Heart left ventricle (tissue), 16 donors: ENCODE measurements at regions not wholly inside any gene's neighbourhood (a gene's known extent, or its start where the extent isn't known, plus 50 kb on each side); places are given as distances from the start of the nearest gene placed in this dataset.

ENCODE experiments used
- ATAC-seq, 4 donors: fragments of 200-7000 bp; cut with Tn5 transposase; one replicate each; pipeline ENCODE4 v1.9.1; 2020 to 2022; ENCODE audit warnings: moderate library complexity in 4 of 4, mild to moderate bottlenecking in 3 of 4, moderate number of reproducible peaks in 1 of 4
- DNase-seq, 5 donors: peaks; one replicate each; pipeline ENCODE4 v3.0.0-alpha.2; 2020
- H3K27ac ChIP-seq, 12 donors: fragments of 200-600 bp; sonication (generic) in 4 of 12; one replicate each; pipeline versions ENCODE4 v1.5.0 to v1.8.0; 2016 to 2022; ENCODE audit warnings: mild to moderate bottlenecking in 2 of 12
- H3K27me3 ChIP-seq, 9 donors: fragments of 200-600 bp; sonication (generic) in 2 of 9; one replicate each; pipeline versions ENCODE4 v1.5.1 to v1.8.0; 2016 to 2022; ENCODE audit warnings: mild to moderate bottlenecking in 3 of 9
- H3K36me3 ChIP-seq, 9 donors: fragments of 200-600 bp; sonication (generic) in 2 of 9; one replicate each; pipeline versions ENCODE4 v1.5.0 to v1.8.0; 2018 to 2022; ENCODE audit warnings: mild to moderate bottlenecking in 2 of 9
- H3K4me1 ChIP-seq, 12 donors: fragments of 200-600 bp; sonication (generic) in 4 of 12; one replicate each; pipeline versions ENCODE4 v1.5.0 to v1.8.0; 2016 to 2022; ENCODE audit warnings: mild to moderate bottlenecking in 3 of 12
- H3K4me3 ChIP-seq, 12 donors: fragments of 200-600 bp; sonication (generic) in 4 of 12; one replicate each; pipeline versions ENCODE4 v1.5.0 to v1.8.0; 2017 to 2022; ENCODE audit warnings: mild to moderate bottlenecking in 9 of 12, moderate library complexity in 4 of 12
- H3K9me3 ChIP-seq, 12 donors: fragments of 200-600 bp; sonication (generic) in 4 of 12; one replicate each; pipeline versions ENCODE4 v1.5.0 to v1.8.0; 2016 to 2022; ENCODE audit warnings: mild to moderate bottlenecking in 1 of 12
- CTCF ChIP-seq, 12 donors: fragments of 200-600 bp; sonication (generic) in 4 of 12; IDR thresholded peaks; one replicate each; pipeline versions ENCODE4 v1.5.0 to v1.8.0; 2018 to 2022; ENCODE audit warnings: antibody characterized with exemption in 12 of 12, mild to moderate bottlenecking in 5 of 12
- POLR2A ChIP-seq, 2 donors: fragments of 450-650 bp; IDR thresholded peaks; one replicate each; pipeline ENCODE4 v1.6.1; 2017; ENCODE audit warnings: antibody characterized with exemption in 2 of 2, mild to moderate bottlenecking in 2 of 2, moderate library complexity in 2 of 2
- WGBS, 4 donors: extraction: QIAGEN DNeasy Blood & Tissue Kit in 2 of 4; methylation state at CpG; one replicate each; pipeline versions ENCODE4 v1.1.5 to v1.1.7; 2013 to 2018; 5-methylcytosine and 5-hydroxymethylcytosine counted together
- intact Hi-C, 10 donors: fragments of 100-400 bp; cut with DNase I; formaldehyde crosslinking; loops; one replicate each; pipeline versions ENCODE4 v1.11.1 to v1.14.2; 2022
- donor health status: ischemic (EF 13 %, LVEDD 7.1; RV severe dilation, severe dysfunction).
- donor health status: healthy with polysubstance abuse.
- donor health status: DM: no; HTN: yes; CAD: no.
- donor health status: DM: no; HTN: no; CAD: no.
- donor health status: ischemic (EF 25% LVEDD 6.9; RV normal size, moderate dysfunction).
- donor health status: ischemic (EF 25% LVEDD 5.7; RV mildly dilated, moderate dysfunction).
- donor health status: healthy.
- donor health status: DM: yes; HTN: yes; CAD: no.
- donor health status: ischemic (EF 35%, LVEDD 5.7; RV mildly dilated, moderate dysfunction).
- donor health status: nonischemic (EF 11% LVEDD 7.7; RV severe dilation, severe dysfunction).
- donor health status: DM: yes; HTN: yes; CAD: no.
- donor health status: PGD.
- donor health status: ischemic (EF 29% LVEDD 5.4; RV normal size, mild dysfunction).
- donor health status: nonischemic (EF 23%, LVEDD 6.1; RV moderate dilation, normal function).

GRCh38 chr10:117684672-117685211 lies 142.2 kb downstream of the EMX2 start:
- Histone ChIP-seq H3K4me3 (no peak overlapping the region), H3K36me3 (no peaks in the 10 kb centered on the region), H3K9me3 (no peaks in the 10 kb centered on the region), H3K27me3 (peaks cover 0 to 31% (median 4%) of the 10 kb centered on the region in 9 donors), H3K27ac (no peak overlapping the region), H3K4me1 (peaks cover 0 to 5% (median 0%) of the 10 kb centered on the region in 12 donors)
- DNase-seq: peak in 4 of 5 donors; percentile 18 to 46 (median 28)
- intact Hi-C loops: no loop called here
- ATAC-seq: peak in 3 of 4 donors; percentile 45 to 58 (median 45)
- 17 to 35% (median 28%) methylated on average over 7 to 16 of the region's 16 CpGs for WGBS, 4 donors
- peak in 3 of 12 donors; percentile 6 to 23 (median 19) for TF ChIP-seq CTCF (IDR thresholded peaks at IDR 0.05)
- no peak for TF ChIP-seq POLR2A (IDR thresholded peaks at IDR 0.05)

GRCh38 chr10:117685431-117685830 lies 142.9 kb downstream of the EMX2 start:
- Histone ChIP-seq H3K27me3 (peaks cover 0 to 31% (median 4%) of the 10 kb centered on the region in 9 donors), H3K36me3 (no peaks in the 10 kb centered on the region), H3K9me3 (no peaks in the 10 kb centered on the region), H3K4me1 (peaks cover 0 to 5% (median 0%) of the 10 kb centered on the region in 12 donors), H3K27ac (no peak overlapping the region), H3K4me3 (no peak overlapping the region)
- ATAC-seq: no peak
- WGBS, 4 donors: 58 to 70% (median 64%) methylated on average over 3 of the region's 3 CpGs
- DNase-seq: no peak
- TF ChIP-seq CTCF (IDR thresholded peaks at IDR 0.05) (no peak), POLR2A (IDR thresholded peaks at IDR 0.05) (no peak)
- intact Hi-C loops: no loop called here

GRCh38 chr10:117686606-117687005 lies 144.1 kb downstream of the EMX2 start:
- H3K4me3 ChIP-seq: no peak overlapping the region
- DNase-seq: no peak
- no peak overlapping the region for H3K27ac ChIP-seq
- no peak for ATAC-seq
- 61 to 71% (median 68%) methylated on average over 2 to 4 of the region's 4 CpGs for whole genome bisulfite sequencing, 4 donors
- intact Hi-C loops: no loop called here
- TF ChIP-seq CTCF (IDR thresholded peaks at IDR 0.05) (no peak), POLR2A (IDR thresholded peaks at IDR 0.05) (no peak)
- no peaks in the 10 kb centered on the region for H3K9me3 ChIP-seq
- H3K36me3 ChIP-seq: no peaks in the 10 kb centered on the region
- H3K27me3 ChIP-seq: peaks cover 0 to 31% (median 4%) of the 10 kb centered on the region in 9 donors
- H3K4me1 ChIP-seq: peaks cover 0 to 5% (median 0%) of the 10 kb centered on the region in 12 donors

DNA sequence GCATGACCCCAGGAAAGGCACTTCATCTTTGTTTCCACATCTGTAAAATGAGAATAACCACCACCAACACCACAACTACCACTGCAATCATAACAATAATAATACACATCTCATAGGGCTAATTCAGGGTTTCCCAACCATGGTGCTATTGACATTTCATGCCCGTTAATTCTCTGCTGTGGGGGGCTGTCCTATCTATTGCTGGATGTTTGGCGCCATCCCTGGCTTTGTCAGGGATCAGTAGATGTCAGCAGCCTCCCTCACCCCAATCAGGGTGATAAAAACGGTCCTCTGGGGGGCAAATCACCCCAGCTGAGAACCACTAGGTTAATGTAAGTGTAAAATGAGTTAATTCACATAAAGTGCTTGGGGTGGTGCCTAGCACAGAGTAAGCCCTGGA lies 145.8 kb downstream of the EMX2 start:
- TF ChIP-seq POLR2A (IDR thresholded peaks at IDR 0.05) (no peak), CTCF (IDR thresholded peaks at IDR 0.05) (no peak)
- no peak overlapping the region for H3K4me3 ChIP-seq
- H3K27ac ChIP-seq: no peak overlapping the region
- ATAC-seq (no peak), DNase-seq (no peak)
- peaks cover 0 to 5% (median 0%) of the 10 kb centered on the region in 12 donors for H3K4me1 ChIP-seq
- peaks cover 0 to 27% (median 4%) of the 10 kb centered on the region in 9 donors for H3K27me3 ChIP-seq
- no peaks in the 10 kb centered on the region for H3K9me3 ChIP-seq
- no peaks in the 10 kb centered on the region for H3K36me3 ChIP-seq
- WGBS, 4 donors: 24 to 29% (median 26%) methylated on average over 3 of the region's 3 CpGs
- intact Hi-C loops: no loop called here
